Right kidney (tissue), 1 donor: ENCODE measurements at regions not wholly inside any gene's neighbourhood (a gene's known extent, or its start where the extent isn't known, plus 50 kb on each side); places are given as distances from the start of the nearest gene placed in this dataset.
"Not testable (repeated sequence)": the region's sequence is repeated elsewhere in the genome, so short reads cannot be mapped to it uniquely, and the experiment has no call there.

Experiments
- DNase-seq: peaks from one replicate; pipeline ENCODE4 v3.0.0-alpha.2; 2016

DNA sequence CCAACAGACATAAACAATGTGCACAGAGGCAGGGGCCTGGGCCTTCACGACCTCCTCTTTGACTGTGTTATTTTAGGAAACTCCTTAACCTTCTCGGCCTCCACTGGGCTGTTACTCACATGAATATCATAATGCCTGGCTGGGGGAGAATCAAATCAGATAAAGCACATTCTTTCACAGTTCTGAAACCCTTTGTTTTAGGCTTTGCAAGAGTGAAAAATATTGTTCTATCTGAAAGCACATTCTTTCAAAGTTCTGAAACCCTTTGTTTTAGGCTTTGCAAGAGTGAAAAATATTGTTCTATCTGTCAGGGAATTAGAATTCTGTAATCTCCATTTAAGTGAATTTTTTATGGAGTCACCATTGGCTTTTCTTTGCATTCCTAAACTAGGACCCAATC, 50.7 kb upstream of the SYNDIG1 start:
- no peak for DNase-seq

DNA sequence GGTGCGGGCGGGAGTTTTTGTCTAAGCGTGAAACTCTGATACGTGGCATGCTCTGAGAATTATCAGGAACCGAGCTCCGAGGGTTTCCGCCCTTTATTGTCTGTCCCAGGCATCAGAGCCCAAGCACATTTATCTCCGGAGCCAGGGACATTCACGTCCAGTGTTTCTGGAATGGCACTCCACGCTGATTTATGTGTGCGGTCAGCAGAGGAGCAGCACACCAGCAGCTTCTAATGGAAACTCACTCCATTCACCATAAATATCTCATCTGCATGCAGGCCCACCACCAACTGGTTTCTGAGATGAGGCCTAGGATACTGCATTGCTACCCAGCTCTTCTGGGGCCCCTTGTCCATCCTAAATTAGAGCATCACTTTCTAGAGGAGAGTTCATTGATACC, 51.9 kb upstream of the SYNDIG1 start:
- DNase-seq: no peak

DNA sequence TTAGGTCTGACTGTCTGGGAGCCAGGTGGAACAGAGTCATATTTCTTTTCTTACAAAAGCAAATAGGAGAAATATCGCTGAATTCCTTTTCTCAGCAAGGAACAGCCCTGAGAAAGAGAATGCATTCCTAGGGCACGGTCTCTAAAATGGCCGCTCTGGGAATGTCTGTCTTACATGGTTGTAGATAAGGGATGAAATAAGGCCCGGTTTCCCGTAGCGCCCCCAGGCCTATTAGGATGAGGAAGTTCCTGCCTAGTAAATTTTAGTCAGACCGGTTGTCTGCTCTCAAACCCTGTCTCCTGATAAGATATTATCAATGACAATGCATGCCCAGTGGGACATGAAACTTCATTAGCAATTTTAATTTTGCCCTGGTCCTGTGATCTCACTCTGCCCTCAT, 54.0 kb upstream of the SYNDIG1 start:
- DNase-seq: not testable (repeated sequence)

DNA sequence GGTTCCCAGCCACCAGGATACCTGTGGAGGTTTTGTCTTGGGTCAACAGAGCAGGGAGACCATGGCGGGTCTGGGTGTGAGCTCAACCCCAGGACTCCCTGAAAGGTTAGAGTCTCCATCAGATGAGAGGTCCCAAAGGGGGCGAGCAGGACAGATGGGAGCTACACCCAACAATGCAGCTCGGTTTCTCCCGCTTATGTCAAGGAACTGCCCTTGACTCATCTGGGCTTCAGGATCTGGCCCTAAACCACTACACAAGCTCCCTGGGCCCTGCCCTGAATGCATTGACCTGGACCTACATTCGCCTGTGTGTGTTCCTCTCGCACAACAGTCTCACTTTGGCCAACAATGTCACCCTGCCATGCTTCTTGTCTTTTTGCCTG, 57.6 kb upstream of the SYNDIG1 start:
- DNase-seq: no peak

DNA sequence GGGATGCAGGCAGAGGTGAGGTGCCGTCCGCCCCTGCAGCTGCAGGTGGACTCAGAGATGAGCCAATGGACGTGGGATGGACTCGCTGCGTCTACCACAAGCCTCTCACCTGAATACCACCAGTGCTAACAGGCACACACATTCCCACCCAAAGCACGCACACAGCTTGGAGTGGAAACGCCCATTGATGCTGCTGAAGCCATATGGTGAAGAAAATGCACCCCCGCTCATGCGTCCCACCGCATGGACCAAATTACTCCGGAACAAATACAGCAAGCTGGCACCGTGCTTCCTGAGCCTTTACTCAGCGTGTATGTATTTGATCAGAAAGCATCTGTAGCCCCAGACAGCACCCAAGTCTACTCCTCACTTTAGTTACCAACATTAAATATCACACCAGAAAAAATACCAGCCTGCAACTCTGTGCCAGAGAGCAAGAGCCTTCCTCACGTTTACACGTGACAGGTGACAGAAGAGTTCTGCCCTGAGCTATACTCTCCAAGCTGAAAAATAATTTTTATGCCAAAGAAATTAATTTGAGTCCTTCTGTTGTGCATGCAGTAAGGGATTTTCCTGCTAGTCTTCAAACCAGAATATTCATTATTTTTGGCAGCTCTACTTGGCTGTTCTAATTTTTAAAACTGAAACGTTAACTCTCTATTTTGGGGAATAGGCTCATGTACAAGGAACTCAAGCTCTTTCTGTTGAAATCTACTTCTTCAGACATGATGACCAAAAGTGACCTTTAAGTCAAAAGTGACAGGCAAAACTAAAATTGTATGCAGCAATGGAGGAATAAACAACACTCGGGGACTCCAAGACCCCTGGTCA, 58.2 kb upstream of the SYNDIG1 start:
- no peak for DNase-seq

DNA sequence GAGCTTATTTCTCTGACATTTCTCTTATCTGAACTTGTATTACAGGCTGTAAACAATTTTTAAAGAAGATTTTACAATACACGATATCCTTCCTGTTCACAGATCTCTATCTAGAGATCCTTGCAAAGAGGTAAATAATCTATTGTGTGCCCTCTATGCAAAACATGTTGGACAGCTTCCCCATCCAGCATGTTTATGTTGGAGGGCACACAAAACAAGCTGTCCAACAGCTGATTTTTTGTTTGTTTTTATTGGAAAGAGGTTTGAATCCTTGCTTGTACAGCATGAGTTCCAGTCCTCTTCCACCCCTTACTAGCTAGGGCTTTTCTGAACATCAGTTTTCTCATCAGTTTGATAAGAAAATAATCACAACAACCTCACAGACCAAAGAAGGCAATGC, 62.3 kb upstream of the SYNDIG1 start:
- DNase-seq: no peak

DNA sequence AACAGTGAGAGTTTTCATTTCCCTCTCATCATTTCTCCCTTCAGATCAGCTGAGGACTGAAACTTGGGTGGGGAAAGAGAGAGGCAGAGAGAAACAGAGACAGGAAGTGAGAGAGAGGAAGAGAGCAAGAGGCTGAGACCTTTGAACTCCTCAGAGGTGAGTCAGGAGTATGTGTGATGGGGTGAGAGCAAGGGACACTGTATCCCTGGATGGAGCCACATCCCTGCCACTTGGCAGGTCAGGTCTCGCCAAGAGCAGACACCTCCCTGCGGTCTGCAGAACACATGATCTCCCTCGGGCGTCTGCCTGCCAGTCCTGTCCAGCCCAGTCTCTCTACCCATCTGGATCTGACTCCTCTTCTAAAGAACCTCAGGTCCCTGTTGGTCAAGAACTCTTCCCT, 62.7 kb upstream of the SYNDIG1 start:
- no peak for DNase-seq

DNA sequence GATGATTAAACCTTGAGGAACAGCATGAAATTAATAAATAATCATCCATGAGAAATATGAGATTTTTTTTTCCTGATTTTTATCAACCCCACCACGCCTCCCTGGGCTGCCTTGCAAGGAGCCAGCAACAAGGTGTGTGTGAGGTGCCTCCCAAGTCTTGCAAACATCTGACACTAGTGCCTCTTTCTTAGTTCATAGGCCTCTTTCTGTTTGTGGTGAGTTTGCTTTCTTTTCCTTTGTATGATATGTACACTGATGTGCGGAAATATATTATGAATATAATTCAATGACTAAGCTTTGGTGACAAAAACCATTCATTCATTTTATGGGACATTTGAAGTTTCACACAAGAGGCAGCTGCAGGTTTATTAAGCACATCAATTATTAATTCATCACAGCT, 63.2 kb upstream of the SYNDIG1 start:
- DNase-seq: no peak

DNA sequence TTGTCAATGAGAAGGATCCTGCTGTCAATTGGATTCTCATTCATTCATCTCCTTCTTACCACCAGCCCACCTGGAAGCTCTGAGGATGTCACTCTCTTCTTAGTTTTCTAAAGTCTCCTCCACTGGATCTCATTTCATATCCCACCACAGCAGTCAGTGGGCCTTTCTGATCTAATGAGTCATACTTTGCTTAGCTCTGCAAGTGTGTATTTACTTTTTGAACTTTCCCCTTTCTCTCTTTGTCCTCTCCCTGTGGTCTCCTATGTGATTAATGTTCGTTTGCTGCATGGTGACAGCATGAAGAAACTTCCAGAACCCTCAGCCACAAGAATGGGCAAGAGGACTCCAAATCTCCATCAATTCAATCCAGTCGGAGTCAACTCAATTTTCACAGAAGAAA, 63.6 kb upstream of the SYNDIG1 start:
- no peak for DNase-seq

DNA sequence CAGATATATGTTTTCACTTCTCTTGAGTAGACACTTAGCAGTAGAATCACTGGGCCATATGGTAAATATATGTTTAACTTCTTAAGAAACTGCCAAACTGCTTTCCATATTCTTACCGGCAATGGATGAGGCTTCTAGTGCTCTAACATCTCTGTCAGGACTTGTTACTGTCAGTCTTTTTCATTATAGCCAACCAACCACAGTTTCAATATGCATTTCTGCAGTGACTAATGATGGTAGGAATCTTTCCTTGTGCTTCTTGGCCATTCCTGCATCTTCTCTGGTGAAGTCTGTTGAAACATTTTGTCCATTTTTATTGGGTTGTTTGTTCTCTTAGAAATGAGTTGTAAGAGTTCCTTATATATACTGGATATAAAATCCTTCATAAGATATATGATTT, 66.0 kb upstream of the SYNDIG1 start:
- DNase-seq: no peak

DNA sequence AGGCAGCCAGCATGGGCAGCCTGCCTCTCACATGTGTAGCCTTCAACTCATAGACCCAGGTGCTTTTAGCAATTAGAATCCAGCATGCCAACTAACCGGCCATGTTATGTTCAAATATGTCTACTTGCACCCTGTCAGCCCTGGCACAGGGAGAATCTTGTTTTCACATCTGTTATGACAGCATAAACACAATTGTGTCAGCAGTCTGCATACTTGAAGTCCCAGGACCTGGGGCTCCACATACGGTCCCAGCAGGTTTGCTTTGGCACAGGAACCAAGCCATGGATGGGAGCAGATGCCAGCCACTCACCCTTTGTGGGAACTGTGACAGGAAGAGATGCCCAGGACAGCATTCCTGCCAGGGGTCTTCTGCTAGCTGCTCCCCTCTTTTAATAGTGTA, 67.2 kb upstream of the SYNDIG1 start:
- DNase-seq: no peak

DNA sequence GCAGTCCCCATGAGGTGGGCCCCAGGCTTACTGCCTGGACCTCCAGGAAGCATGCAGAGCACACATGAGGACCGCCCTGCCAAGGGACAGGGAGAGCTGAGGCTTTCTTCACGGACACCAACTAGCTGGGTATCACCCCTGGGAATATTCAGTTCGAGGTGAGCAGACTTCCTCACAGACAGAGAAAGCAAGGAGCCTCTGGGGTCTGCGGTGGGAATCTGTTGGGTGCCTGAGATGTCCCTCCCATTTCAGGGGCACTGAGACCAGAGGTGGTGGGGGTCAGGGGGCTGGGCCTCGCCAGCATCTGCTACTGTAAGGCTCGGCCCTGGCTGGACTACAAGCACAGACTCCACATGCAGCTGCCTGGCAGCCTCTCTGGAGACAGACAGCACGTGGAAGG, 74.3 kb upstream of the SYNDIG1 start:
- no peak for DNase-seq

DNA sequence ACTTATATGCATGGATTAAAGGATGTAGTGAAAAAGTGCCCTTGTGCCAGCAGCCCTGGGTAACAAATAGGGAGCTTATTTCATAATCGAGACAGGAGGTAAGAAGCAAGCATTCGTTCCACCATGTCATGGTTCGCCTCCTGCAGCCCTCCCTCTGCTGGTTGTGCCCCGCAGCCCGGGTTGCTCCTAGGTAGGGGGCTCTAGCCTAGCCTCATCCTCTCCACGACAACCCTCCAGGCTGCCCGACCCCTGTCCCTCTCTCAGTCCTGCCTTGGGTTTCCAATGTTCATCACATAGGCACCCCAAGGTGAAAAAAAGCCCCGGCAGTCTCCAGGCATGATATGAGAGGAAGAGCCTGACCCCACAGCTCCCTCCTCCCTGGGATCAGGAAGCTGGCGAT, 75.5 kb upstream of the SYNDIG1 start:
- DNase-seq: no peak

DNA sequence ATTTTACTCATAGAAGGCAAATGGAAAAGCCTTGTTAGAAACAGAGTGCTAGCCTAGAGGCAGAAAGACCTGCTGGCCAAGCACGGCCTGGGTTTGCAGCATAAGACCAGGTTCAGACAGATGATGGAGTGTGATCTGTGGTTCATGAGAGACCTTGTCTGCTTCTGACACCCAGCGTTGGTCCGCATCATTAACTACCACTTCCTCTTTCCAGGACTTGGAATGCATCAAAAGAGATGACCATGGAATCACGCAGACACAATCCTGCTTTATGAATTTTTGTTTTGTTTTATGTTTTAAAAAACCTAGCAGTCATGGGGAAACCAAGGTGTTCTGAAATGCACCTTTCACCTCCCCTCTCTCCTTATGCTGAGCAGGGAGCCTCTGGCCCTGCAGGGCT, 76.8 kb upstream of the SYNDIG1 start:
- no peak for DNase-seq

DNA sequence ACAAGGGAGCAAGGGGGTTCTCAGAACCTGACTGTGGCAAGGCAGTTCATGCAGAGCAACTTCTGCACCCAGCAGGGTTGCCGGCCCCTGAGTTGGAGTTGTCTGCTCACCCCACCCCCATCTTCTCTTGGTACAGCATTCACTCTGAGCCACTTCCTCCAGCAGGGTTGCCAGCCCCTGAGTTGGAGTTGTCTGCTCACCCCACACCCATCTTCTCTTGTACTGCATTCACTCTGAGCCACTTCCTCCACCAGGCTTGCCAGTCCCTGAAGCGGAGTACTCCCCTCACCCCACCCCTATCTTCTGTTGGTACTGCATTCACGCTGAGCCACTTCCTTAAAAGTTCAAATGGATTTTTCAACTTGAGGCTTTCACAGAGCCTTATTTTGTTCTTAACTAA, 79.7 kb upstream of the SYNDIG1 start:
- no peak for DNase-seq

DNA sequence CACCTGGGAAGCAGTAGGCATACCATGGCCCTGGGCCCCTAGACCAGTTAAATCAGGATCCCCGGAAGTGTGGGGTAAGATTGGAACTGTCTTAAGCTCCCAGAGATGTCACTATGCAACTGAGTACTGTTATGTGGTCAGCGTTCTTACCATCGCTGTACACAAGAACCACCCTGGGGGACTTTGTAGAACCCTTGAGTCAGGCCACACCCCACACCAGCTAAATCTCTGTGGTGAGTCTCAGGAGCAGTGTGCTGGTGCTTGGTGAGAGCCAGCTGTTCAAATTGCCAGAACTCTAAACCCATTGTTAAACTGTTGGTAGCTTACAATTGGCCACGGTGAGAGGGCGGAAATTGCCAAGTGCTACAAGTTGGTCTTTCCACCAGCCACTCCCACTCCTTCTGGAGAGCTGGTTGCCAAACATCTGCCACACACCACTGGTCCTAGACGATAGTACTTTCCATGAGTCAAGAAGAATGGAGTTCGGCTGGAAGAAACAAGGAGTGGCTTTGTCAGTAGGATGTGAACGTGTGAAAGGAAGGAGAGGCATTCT, 80.5 kb upstream of the SYNDIG1 start:
- DNase-seq: no peak

DNA sequence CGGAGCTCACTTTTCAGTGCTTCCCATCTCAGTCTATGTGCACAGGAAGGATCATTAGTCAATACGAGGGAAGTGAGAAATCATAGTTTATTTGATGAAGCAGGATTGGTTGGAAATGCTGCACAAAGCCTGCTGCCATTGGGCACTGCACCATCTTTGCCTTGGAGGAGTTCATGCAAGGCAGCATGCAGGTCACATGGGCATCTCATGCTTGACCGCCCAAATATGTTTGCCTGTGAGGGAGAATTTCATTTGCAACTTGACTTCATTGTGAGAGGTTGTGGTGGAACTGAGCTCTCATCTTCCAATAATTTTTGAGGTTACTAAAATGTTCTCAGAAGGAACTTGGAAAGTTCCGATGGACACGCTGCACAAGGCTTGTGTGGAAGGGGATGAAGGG, 83.9 kb upstream of the SYNDIG1 start:
- no peak for DNase-seq

DNA sequence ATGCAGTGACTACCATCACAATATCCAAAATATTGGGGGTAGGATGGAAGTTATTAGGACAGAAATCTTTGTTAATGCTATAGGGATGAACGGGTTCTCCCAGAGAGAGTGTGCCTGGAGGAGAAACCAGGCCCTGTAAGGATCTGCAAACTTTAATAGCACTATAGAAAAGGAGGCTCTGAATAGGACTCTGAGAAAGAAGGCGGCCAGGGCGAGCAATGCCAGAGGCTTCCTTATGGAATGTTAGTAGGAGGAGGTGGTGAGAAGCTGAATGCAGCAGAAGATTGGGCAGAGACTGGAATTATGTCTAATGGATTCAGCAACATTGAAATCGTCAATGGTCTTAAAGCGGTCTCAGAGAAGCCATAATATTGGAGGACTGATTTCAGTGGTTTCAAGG, 84.6 kb upstream of the SYNDIG1 start:
- no peak for DNase-seq

DNA sequence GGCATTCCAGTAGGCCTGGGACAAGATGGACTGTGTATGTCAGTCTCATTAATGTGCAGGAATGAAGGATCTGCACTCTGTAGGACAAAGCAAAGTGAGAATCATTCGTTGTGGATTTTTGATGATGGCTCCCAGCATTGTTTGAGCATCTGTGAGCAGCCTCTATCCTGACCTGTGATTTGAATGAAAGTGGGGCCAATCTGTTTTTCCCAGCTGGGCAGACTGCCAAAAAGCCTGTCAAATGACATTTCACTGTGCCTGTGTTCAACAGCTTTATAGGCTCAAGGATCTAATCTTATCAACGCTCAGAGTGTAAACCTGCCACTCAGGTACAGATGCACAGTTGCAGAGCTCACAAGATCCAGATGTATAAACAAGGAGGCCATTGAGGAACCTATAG, 86.7 kb upstream of the SYNDIG1 start:
- no peak for DNase-seq

DNA sequence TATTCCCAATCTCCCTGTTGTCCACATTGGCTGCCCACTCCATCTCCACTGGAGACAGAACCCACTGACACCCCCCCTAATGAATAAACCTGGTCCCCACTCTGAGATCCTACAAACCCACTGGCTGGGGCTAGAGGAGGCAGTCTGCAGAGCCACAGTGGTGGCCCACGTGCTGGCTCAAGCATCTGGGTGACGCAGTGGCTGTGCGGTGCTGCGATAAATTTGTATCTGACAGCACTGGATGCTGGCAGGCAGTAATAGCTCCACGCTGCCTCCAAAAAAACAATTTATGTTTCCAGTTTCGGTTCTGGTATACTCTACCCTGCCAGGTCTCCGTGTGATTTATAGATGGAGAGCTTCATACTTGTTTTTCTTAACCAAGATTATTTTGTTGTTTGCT, 87.1 kb upstream of the SYNDIG1 start:
- DNase-seq: no peak

DNA sequence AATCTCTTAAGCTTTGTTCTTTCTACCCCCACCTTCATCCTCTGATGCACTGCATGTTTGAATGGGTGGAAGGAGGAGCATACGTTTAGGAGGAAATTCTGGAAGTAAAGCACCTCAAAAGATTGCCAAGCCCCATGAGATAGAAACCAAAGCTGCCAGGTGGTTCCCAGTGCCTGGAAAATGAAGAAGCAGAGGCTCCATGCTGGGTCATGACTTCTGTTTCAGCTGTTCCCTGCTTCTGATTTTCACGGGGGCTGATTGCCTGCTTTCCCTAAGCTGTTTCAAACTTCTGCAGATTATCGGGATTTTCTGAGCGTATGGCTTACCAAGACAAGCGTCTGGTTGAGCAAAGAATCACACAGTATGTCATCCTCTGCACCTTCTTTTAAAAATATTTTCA, 87.5 kb upstream of the SYNDIG1 start:
- no peak for DNase-seq

DNA sequence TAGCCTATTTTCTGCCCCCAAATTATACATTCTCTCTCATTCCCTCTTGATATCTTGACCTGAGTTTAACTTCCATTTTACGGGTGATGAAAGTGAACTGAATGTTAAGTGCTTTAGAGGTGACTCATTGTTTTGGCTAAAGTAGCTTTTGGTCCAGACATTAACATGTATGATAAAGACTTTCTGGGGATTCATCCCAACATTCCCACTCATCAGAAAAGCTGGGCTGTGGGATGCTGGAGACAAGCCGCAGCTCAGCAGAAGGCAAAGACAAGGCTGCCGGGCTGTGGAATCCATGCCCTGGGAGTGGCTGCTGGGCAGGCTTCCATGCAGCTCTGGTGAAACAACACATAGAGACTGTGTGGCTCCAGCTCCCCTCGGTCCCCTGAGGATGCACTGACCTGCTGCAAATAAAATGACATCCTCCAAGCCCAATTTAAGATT, 89.9 kb upstream of the SYNDIG1 start:
- no peak for DNase-seq

DNA sequence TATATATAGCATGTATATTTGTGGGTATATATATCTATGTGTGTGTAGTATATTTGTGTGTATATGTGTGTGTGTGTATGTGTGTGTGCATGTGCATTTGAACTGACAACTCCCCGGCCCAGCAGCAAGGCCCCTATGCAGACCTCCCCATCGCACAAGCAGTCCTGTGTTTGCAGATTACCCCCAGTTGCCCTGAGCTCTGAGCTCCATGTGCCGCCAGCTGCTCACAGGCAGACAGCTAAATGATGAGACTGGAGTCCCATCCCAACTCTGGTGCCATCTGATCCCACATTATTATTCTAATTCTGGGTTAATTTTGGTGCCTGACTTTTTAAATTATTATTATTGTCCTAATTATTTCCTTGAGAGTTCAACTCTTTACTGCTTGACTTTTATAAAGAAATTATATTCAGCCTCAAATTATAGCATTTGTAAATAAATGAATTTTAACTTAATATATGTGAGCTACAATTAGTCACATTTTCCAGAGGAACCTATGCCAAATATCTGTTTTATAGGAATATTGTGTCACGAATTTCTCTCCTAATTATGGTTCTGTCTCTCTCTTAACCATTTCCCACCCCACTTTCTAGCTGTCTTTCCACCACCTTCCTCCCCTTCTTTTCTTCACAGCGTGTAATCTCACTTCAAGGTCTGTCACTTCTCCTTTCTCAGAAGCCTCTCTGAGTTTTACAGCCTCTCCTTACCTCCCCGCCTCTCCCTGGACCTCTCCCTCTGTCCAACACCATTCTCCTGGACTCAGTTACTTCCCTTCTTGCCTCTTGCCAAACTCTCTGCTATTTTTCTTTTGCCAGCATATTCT, 90.6 kb upstream of the SYNDIG1 start:
- no peak for DNase-seq
